ENCODE measurements at regions not wholly inside any gene's neighbourhood (a gene's known extent, or its start where the extent isn't known, plus 50 kb on each side); places are given as distances from the start of the nearest gene placed in this dataset.

- Mint-ChIP-seq H3K9me3 (peaks cover 54% of the 10 kb centered on the region), H3K27ac (no peak overlapping the region), H3K4me1 (ENCODE audit: low read depth) (no peaks in the 10 kb centered on the region), H3K36me3 (ENCODE audit: low read depth) (peaks cover 7% of the 10 kb centered on the region; the same call in 1 of the 2 replicates), H3K4me3 (no peak overlapping the region), H3K27me3 (ENCODE audit: insufficient read depth) (peaks cover 3% of the 10 kb centered on the region)
- TF ChIP-seq CTCF (IDR thresholded peaks at IDR 0.05) = no peak
- DNase-seq = no peak
Measured at GRCh38 chr2:2826209-2826551, 495.1 kb upstream of the MYT1L start.

GRCh38 chr2:2825516-2826208 lies 494.6 kb upstream of the MYT1L start:
- Mint-ChIP-seq H3K9me3 (peaks cover 52% of the 10 kb centered on the region), H3K36me3 (ENCODE audit: low read depth) (peaks cover 4% of the 10 kb centered on the region; the same call in 1 of the 2 replicates), H3K27ac (no peak overlapping the region), H3K4me1 (ENCODE audit: low read depth) (no peaks in the 10 kb centered on the region), H3K27me3 (ENCODE audit: insufficient read depth) (peaks cover 3% of the 10 kb centered on the region), H3K4me3 (no peak overlapping the region)
- no peak for DNase-seq
- TF ChIP-seq CTCF (IDR thresholded peaks at IDR 0.05) = no peak

- Mint-ChIP-seq H3K9me3 (peaks cover 54% of the 10 kb centered on the region), H3K27ac (no peak overlapping the region), H3K36me3 (ENCODE audit: low read depth) (peaks cover 4% of the 10 kb centered on the region; the same call in 1 of the 2 replicates), H3K4me1 (ENCODE audit: low read depth) (no peaks in the 10 kb centered on the region), H3K27me3 (ENCODE audit: insufficient read depth) (no peaks in the 10 kb centered on the region; the same call in none of the 2 replicates), H3K4me3 (no peak overlapping the region)
- no peak for TF ChIP-seq CTCF (IDR thresholded peaks at IDR 0.05)
- DNase-seq = no peak
Measured at GRCh38 chr2:2825062-2825461, 494.0 kb upstream of the MYT1L start.

- TF ChIP-seq CTCF (IDR thresholded peaks at IDR 0.05) = no peak
- Mint-ChIP-seq H3K27me3 (ENCODE audit: insufficient read depth) (no peaks in the 10 kb centered on the region; the same call in 1 of the 2 replicates), H3K9me3 (peaks cover 54% of the 10 kb centered on the region), H3K36me3 (ENCODE audit: low read depth) (peaks cover 4% of the 10 kb centered on the region; the same call in 1 of the 2 replicates), H3K27ac (no peak overlapping the region), H3K4me1 (ENCODE audit: low read depth) (no peaks in the 10 kb centered on the region), H3K4me3 (no peak overlapping the region)
- no peak for DNase-seq
Measured at GRCh38 chr2:2824588-2824987, 493.5 kb upstream of the MYT1L start.

GRCh38 chr2:2823061-2823753 lies 492.1 kb upstream of the MYT1L start:
- Mint-ChIP-seq H3K27ac (no peak overlapping the region), H3K4me3 (no peak overlapping the region), H3K4me1 (ENCODE audit: low read depth) (no peaks in the 10 kb centered on the region), H3K36me3 (ENCODE audit: low read depth) (peaks cover 4% of the 10 kb centered on the region; the same call in 1 of the 2 replicates), H3K27me3 (ENCODE audit: insufficient read depth) (no peaks in the 10 kb centered on the region; the same call in none of the 2 replicates), H3K9me3 (peaks cover 56% of the 10 kb centered on the region)
- TF ChIP-seq CTCF (IDR thresholded peaks at IDR 0.05) = no peak
- no peak for DNase-seq

All from HFFc6 (cell line).